ENCODE measurements at regions not wholly inside any gene's neighbourhood (a gene's known extent, or its start where the extent isn't known, plus 50 kb on each side); places are given as distances from the start of the nearest gene placed in this dataset.

GRCh38 chr4:37040816-37041215, 203.7 kb upstream of the NWD2 start:
- Histone ChIP-seq H3K9me3 (replicated peaks; ENCODE audit: control insufficient read depth, low read depth, low read length) (no peaks in the 10 kb centered on the region), H3K36me3 (ENCODE audit: control insufficient read depth, insufficient read depth, low read length) (no peaks in the 10 kb centered on the region), H3K4me3 (ENCODE audit: low read length) (no peak overlapping the region), H3K27ac (ENCODE audit: low read length) (no peak overlapping the region), H3K4me1 (ENCODE audit: control insufficient read depth, insufficient read depth, low read length) (no peaks in the 10 kb centered on the region), H3K27me3 (ENCODE audit: control insufficient read depth, insufficient read depth, low read length) (no peaks in the 10 kb centered on the region)
- no peak for DNase-seq
- 40% methylated on average over 1 of the region's 3 CpGs for WGBS (ENCODE audit: insufficient coverage)

- Histone ChIP-seq H3K27ac (ENCODE audit: low read length) (no peak overlapping the region), H3K4me3 (ENCODE audit: low read length) (no peak overlapping the region), H3K27me3 (ENCODE audit: control insufficient read depth, insufficient read depth, low read length) (no peaks in the 10 kb centered on the region), H3K36me3 (ENCODE audit: control insufficient read depth, insufficient read depth, low read length) (no peaks in the 10 kb centered on the region), H3K4me1 (ENCODE audit: control insufficient read depth, insufficient read depth, low read length) (no peaks in the 10 kb centered on the region), H3K9me3 (replicated peaks; ENCODE audit: control insufficient read depth, low read depth, low read length) (no peaks in the 10 kb centered on the region)
- 100% methylated on average over 2 of the region's 2 CpGs for WGBS (ENCODE audit: insufficient coverage)
- DNase-seq: no peak
Measured at GRCh38 chr4:37043342-37043741, 201.2 kb upstream of the NWD2 start.

DNA sequence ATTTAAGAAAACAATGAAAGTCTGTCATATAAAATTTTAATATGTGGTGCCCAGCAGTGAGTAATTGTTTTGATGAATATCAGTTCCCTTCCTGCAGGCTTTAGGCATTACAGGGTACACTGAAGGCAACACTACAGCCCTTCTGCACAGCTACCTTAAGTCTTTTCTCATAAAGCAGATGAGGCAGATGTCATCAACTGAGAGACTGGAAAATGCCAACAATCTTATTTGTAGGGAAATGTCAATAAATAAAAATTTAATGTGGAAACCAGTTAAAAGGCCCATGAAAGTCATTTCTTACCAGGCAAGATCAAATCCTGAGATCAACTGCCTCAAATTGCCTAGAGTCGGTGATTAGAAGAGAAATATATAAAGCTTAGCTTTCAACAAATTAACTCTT, 193.4 kb upstream of the NWD2 start:
- H3K4me3 ChIP-seq (ENCODE audit: low read length): no peak overlapping the region
- H3K27me3 ChIP-seq (ENCODE audit: control insufficient read depth, insufficient read depth, low read length): no peaks in the 10 kb centered on the region
- no CpG with 5 or more reads among the region's 1 CpG for WGBS (ENCODE audit: insufficient coverage)
- no peak for DNase-seq
- H3K9me3 ChIP-seq (replicated peaks; ENCODE audit: control insufficient read depth, low read depth, low read length): no peaks in the 10 kb centered on the region
- H3K27ac ChIP-seq (ENCODE audit: low read length): no peak overlapping the region
- H3K36me3 ChIP-seq (ENCODE audit: control insufficient read depth, insufficient read depth, low read length): no peaks in the 10 kb centered on the region
- H3K4me1 ChIP-seq (ENCODE audit: control insufficient read depth, insufficient read depth, low read length): no peaks in the 10 kb centered on the region

DNA sequence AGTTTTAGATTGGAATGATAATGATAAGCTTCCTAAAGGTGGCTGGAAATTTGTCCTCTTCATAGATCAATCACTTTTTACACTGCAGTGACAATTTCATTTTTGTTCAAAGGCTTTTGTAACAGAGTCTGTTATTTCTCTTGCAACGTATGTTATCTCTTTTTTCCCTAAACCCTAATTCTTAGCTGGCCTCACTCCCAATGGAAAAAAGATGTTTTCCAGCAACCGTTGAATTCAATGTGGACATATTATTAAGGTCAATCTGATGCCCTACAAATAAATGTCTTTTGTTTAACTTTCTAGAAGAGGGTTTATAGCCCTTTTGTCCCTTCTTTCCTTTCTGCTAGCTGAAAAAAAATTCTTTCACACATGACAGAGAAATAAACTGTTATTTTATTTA, 192.7 kb upstream of the NWD2 start:
- H3K4me1 ChIP-seq (ENCODE audit: control insufficient read depth, insufficient read depth, low read length): no peaks in the 10 kb centered on the region
- DNase-seq: no peak
- no peaks in the 10 kb centered on the region for H3K27me3 ChIP-seq (ENCODE audit: control insufficient read depth, insufficient read depth, low read length)
- no peaks in the 10 kb centered on the region for H3K36me3 ChIP-seq (ENCODE audit: control insufficient read depth, insufficient read depth, low read length)
- H3K9me3 ChIP-seq (replicated peaks; ENCODE audit: control insufficient read depth, low read depth, low read length): no peaks in the 10 kb centered on the region
- no peak overlapping the region for H3K4me3 ChIP-seq (ENCODE audit: low read length)
- no peak overlapping the region for H3K27ac ChIP-seq (ENCODE audit: low read length)
- no CpG with 5 or more reads among the region's 2 CpGs for WGBS (ENCODE audit: insufficient coverage)

DNA sequence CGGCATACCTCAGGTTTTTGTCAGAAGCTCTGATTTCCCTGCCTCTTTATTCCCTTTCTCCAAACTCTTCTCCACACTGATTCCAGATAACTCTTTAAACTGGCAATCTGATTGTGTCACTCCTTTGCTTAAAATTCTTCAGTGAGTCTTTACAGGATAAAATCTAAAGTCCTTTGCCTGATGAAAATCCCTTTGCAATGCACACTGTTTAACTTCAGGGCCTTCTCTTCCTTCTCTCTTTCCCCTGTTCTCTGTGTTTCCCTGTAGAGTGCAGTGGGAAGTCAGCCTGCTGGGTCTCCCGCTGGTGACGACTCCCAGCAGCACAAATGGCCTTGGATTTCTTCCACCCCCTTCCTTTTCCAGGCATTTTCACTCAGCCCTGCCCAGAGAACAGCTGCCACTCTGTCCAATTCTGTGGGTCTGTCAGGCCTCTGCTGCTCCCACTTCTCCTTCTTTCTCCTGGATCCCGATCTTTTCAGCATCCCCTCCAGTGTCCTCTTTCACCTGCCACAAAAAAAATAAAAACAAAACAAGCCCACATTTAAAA, 189.9 kb upstream of the NWD2 start:
- Histone ChIP-seq H3K4me1 (ENCODE audit: control insufficient read depth, insufficient read depth, low read length) (no peaks in the 10 kb centered on the region), H3K9me3 (replicated peaks; ENCODE audit: control insufficient read depth, low read depth, low read length) (no peaks in the 10 kb centered on the region), H3K27me3 (ENCODE audit: control insufficient read depth, insufficient read depth, low read length) (no peaks in the 10 kb centered on the region), H3K36me3 (ENCODE audit: control insufficient read depth, insufficient read depth, low read length) (no peaks in the 10 kb centered on the region), H3K27ac (ENCODE audit: low read length) (no peak overlapping the region), H3K4me3 (ENCODE audit: low read length) (no peak overlapping the region)
- 100% methylated on average over 1 of the region's 4 CpGs for WGBS (ENCODE audit: insufficient coverage)
- DNase-seq: peak; percentile 19

GRCh38 chr4:37058826-37059225, 185.7 kb upstream of the NWD2 start:
- Histone ChIP-seq H3K4me3 (ENCODE audit: low read length) (no peak overlapping the region), H3K9me3 (replicated peaks; ENCODE audit: control insufficient read depth, low read depth, low read length) (no peaks in the 10 kb centered on the region), H3K27ac (ENCODE audit: low read length) (no peak overlapping the region), H3K27me3 (ENCODE audit: control insufficient read depth, insufficient read depth, low read length) (no peaks in the 10 kb centered on the region), H3K36me3 (ENCODE audit: control insufficient read depth, insufficient read depth, low read length) (no peaks in the 10 kb centered on the region), H3K4me1 (ENCODE audit: control insufficient read depth, insufficient read depth, low read length) (no peaks in the 10 kb centered on the region)
- no peak for DNase-seq
- WGBS (ENCODE audit: insufficient coverage): no CpG with 5 or more reads among the region's 4 CpGs

GRCh38 chr4:37066159-37066558, 178.4 kb upstream of the NWD2 start:
- no CpG with 5 or more reads among the region's 2 CpGs for WGBS (ENCODE audit: insufficient coverage)
- DNase-seq: peak; percentile 22
- Histone ChIP-seq H3K27ac (ENCODE audit: low read length) (no peak overlapping the region), H3K4me1 (ENCODE audit: control insufficient read depth, insufficient read depth, low read length) (no peaks in the 10 kb centered on the region), H3K27me3 (ENCODE audit: control insufficient read depth, insufficient read depth, low read length) (no peaks in the 10 kb centered on the region), H3K36me3 (ENCODE audit: control insufficient read depth, insufficient read depth, low read length) (no peaks in the 10 kb centered on the region), H3K4me3 (ENCODE audit: low read length) (no peak overlapping the region), H3K9me3 (replicated peaks; ENCODE audit: control insufficient read depth, low read depth, low read length) (no peaks in the 10 kb centered on the region)

DNA sequence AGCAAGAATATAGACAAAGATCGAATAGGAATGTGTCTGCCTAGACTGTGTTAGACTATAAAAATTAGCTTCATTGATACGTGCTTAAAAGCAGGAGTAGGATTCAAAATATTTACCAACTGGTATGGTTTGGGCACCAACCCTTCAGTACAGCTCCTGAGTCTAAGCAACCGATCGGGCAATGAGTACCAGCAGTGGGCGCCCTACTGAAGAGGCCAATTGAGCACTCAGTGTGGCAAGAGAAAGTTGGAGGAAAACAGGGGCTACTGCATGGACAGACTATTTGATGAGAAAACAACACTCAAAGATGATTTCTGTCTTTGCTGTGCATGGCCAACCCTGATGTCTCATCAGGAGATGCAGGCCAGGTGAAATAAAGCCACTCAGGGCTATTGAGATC, 176.0 kb upstream of the NWD2 start:
- Histone ChIP-seq H3K27ac (ENCODE audit: low read length) (no peak overlapping the region), H3K4me3 (ENCODE audit: low read length) (no peak overlapping the region), H3K9me3 (replicated peaks; ENCODE audit: control insufficient read depth, low read depth, low read length) (no peaks in the 10 kb centered on the region), H3K27me3 (ENCODE audit: control insufficient read depth, insufficient read depth, low read length) (no peaks in the 10 kb centered on the region), H3K36me3 (ENCODE audit: control insufficient read depth, insufficient read depth, low read length) (no peaks in the 10 kb centered on the region), H3K4me1 (ENCODE audit: control insufficient read depth, insufficient read depth, low read length) (no peaks in the 10 kb centered on the region)
- 64% methylated on average over 5 of the region's 5 CpGs for WGBS (ENCODE audit: insufficient coverage)
- DNase-seq: no peak

GRCh38 chr4:37070041-37070440, 174.5 kb upstream of the NWD2 start:
- Histone ChIP-seq H3K4me1 (ENCODE audit: control insufficient read depth, insufficient read depth, low read length) (no peaks in the 10 kb centered on the region), H3K4me3 (ENCODE audit: low read length) (no peak overlapping the region), H3K27me3 (ENCODE audit: control insufficient read depth, insufficient read depth, low read length) (no peaks in the 10 kb centered on the region), H3K9me3 (replicated peaks; ENCODE audit: control insufficient read depth, low read depth, low read length) (no peaks in the 10 kb centered on the region), H3K27ac (ENCODE audit: low read length) (no peak overlapping the region), H3K36me3 (ENCODE audit: control insufficient read depth, insufficient read depth, low read length) (no peaks in the 10 kb centered on the region)
- WGBS (ENCODE audit: insufficient coverage): 68% methylated on average over 3 of the region's 5 CpGs
- DNase-seq: no peak

- Histone ChIP-seq H3K4me1 (ENCODE audit: control insufficient read depth, insufficient read depth, low read length) (no peaks in the 10 kb centered on the region), H3K27ac (ENCODE audit: low read length) (no peak overlapping the region), H3K27me3 (ENCODE audit: control insufficient read depth, insufficient read depth, low read length) (no peaks in the 10 kb centered on the region), H3K9me3 (replicated peaks; ENCODE audit: control insufficient read depth, low read depth, low read length) (no peaks in the 10 kb centered on the region), H3K4me3 (ENCODE audit: low read length) (no peak overlapping the region), H3K36me3 (ENCODE audit: control insufficient read depth, insufficient read depth, low read length) (no peaks in the 10 kb centered on the region)
- WGBS (ENCODE audit: insufficient coverage): 57% methylated on average over 1 of the region's 3 CpGs
- DNase-seq: no peak
Measured at GRCh38 chr4:37071576-37071975, 173.0 kb upstream of the NWD2 start.

- 96% methylated on average over 7 of the region's 10 CpGs for WGBS (ENCODE audit: insufficient coverage)
- H3K27me3 ChIP-seq (ENCODE audit: control insufficient read depth, insufficient read depth, low read length): no peaks in the 10 kb centered on the region
- H3K9me3 ChIP-seq (replicated peaks; ENCODE audit: control insufficient read depth, low read depth, low read length): no peaks in the 10 kb centered on the region
- no peaks in the 10 kb centered on the region for H3K36me3 ChIP-seq (ENCODE audit: control insufficient read depth, insufficient read depth, low read length)
- DNase-seq: no peak
- H3K27ac ChIP-seq (ENCODE audit: low read length): no peak overlapping the region
- H3K4me1 ChIP-seq (ENCODE audit: control insufficient read depth, insufficient read depth, low read length): no peaks in the 10 kb centered on the region
- no peak overlapping the region for H3K4me3 ChIP-seq (ENCODE audit: low read length)
Measured at GRCh38 chr4:37073226-37073840, 171.2 kb upstream of the NWD2 start.
